ENCODE measurements at regions not wholly inside any gene's neighbourhood (a gene's known extent, or its start where the extent isn't known, plus 50 kb on each side); places are given as distances from the start of the nearest gene placed in this dataset.

DNA sequence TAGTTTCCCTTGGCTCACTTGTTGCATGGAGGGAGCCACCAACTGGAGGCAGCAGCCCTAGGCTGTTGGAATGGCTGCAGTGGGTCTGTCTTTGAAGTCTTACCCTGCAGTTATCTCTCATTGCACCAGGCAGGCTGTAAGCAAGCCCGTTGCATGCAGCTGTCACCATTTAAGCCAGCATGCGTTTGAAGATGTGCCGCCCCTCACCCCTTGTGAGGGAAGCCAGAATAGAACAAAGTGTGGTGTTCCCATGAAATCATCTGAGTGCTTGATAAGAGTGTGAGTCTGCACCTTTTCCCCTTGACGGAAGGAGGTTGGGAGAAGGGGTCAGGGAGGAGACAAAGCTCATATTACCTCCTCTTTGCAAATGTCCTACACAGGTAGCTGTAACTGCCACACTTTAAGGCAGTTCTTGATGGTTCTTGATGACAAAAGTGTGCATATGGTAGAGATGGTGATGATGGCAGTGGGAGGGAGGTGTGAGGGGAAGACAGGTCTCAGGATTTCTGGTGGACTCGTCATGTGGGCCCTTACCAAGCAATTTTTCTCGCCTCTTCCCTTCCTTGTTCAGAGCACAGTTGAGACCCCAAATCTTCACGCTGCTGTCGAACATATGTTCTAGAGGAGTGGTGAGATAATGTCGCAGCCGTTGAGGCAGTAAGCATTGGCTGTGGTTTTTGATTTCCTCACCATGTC, 191.4 kb upstream of the LEF1 start:
- H2AFZ ChIP-seq (ENCODE audit: low read depth, low read length) = no peak overlapping the region
- no peaks in the 10 kb centered on the region for H3K27me3 ChIP-seq (ENCODE audit: insufficient read depth, low read length)
- peaks cover 18% of the 10 kb centered on the region for H3K4me1 ChIP-seq (ENCODE audit: insufficient read depth, low read length)
- H3K4me3 ChIP-seq (ENCODE audit: low read length) = no peak overlapping the region
- no peaks in the 10 kb centered on the region for H3K36me3 ChIP-seq (ENCODE audit: insufficient read depth, low read length)
- H3K9me3 ChIP-seq (ENCODE audit: low read length) = no peaks in the 10 kb centered on the region

DNA sequence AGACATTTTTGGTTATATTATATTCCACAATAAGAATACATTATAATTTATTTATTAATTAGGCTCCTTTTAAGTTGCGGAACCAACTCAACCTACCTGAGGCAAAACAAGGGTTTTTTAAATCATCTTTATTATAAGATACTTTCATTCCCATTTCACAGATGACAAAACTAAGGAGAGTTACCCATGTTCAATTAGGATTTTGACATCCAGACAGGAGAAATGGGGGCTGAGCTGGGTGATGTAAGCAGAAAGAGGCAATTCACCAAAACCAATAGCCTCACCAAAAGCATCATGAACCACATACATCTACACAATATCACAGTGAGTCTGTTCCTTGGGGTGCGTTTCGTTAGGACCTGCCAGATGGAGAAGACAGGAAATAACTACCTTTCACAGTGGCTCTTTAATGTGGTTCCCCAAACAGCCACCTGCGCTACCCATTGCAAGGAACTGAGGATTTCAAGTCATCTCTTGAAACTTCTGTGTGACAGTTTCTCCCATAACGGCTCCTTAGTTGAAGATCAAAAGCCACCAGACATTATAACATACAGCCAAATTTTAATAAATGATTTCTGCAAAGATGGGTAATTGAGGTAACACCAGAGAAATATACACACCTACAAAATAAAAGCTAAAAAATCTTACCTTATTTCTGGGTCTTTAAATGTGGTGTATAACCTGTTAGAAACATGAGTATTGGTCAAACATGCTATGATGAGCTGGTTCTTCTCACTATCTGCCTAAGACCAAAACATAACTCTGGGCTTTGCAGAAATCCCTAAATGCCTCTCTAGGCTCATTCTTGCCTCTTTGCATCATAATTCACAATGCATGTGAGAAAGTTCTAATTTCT, 190.6 kb upstream of the LEF1 start:
- no peak overlapping the region for H3K4me3 ChIP-seq (ENCODE audit: low read length)
- H3K27me3 ChIP-seq (ENCODE audit: insufficient read depth, low read length) = no peaks in the 10 kb centered on the region
- no peak overlapping the region for H2AFZ ChIP-seq (ENCODE audit: low read depth, low read length)
- H3K9me3 ChIP-seq (ENCODE audit: low read length) = no peaks in the 10 kb centered on the region
- H3K4me1 ChIP-seq (ENCODE audit: insufficient read depth, low read length) = peaks cover 11% of the 10 kb centered on the region
- H3K36me3 ChIP-seq (ENCODE audit: insufficient read depth, low read length) = no peaks in the 10 kb centered on the region

GRCh38 chr4:108355902-108356535, 187.3 kb upstream of the LEF1 start:
- Histone ChIP-seq H3K4me1 (ENCODE audit: insufficient read depth, low read length) (peaks cover 7% of the 10 kb centered on the region), H3K4me3 (ENCODE audit: low read length) (no peak overlapping the region), H3K9me3 (ENCODE audit: low read length) (no peaks in the 10 kb centered on the region), H2AFZ (ENCODE audit: low read depth, low read length) (no peak overlapping the region), H3K27me3 (ENCODE audit: insufficient read depth, low read length) (no peaks in the 10 kb centered on the region), H3K36me3 (ENCODE audit: insufficient read depth, low read length) (no peaks in the 10 kb centered on the region)

- Histone ChIP-seq H3K4me1 (ENCODE audit: insufficient read depth, low read length) (peaks cover under 1% of the 10 kb centered on the region), H3K27me3 (ENCODE audit: insufficient read depth, low read length) (no peaks in the 10 kb centered on the region), H3K36me3 (ENCODE audit: insufficient read depth, low read length) (no peaks in the 10 kb centered on the region), H3K9me3 (ENCODE audit: low read length) (no peaks in the 10 kb centered on the region), H2AFZ (ENCODE audit: low read depth, low read length) (no peak overlapping the region), H3K4me3 (ENCODE audit: low read length) (no peak overlapping the region)
Measured at GRCh38 chr4:108355186-108355901, 186.6 kb upstream of the LEF1 start.

- H3K4me1 ChIP-seq (ENCODE audit: insufficient read depth, low read length) = no peaks in the 10 kb centered on the region
- no peaks in the 10 kb centered on the region for H3K36me3 ChIP-seq (ENCODE audit: insufficient read depth, low read length)
Measured at GRCh38 chr4:108352664-108353308, 184.1 kb upstream of the LEF1 start.

DNA sequence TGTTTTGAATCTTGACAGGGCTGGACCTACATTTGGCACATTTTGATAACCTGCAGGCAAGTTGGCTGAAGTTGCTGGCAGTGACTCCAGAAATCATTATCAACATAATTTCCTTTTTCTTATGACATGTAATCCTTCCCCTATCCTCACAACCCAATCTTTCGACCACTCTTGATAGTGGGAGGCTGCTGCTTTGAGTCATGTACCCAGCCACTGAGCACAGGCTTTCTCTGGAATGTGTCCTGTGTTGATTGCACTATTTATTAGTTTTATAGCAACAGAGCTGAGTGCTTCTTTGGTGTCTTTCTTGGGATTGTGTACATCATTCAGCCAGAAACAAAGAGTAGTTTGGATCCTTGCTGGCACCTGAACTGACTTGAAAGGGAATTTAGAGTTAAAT, 183.1 kb upstream of the LEF1 start:
- H3K4me3 ChIP-seq (ENCODE audit: low read length) = no peak overlapping the region
- no peaks in the 10 kb centered on the region for H3K27me3 ChIP-seq (ENCODE audit: insufficient read depth, low read length)
- no peaks in the 10 kb centered on the region for H3K9me3 ChIP-seq (ENCODE audit: low read length)
- H3K36me3 ChIP-seq (ENCODE audit: insufficient read depth, low read length) = no peaks in the 10 kb centered on the region
- no peaks in the 10 kb centered on the region for H3K4me1 ChIP-seq (ENCODE audit: insufficient read depth, low read length)
- H2AFZ ChIP-seq (ENCODE audit: low read depth, low read length) = no peak overlapping the region

More at GRCh38 chr4:108352664-108353308, 184.1 kb upstream of the LEF1 start:
- Histone ChIP-seq H2AFZ (ENCODE audit: low read depth, low read length) (no peak overlapping the region), H3K4me3 (ENCODE audit: low read length) (no peak overlapping the region), H3K9me3 (ENCODE audit: low read length) (no peaks in the 10 kb centered on the region), H3K27me3 (ENCODE audit: insufficient read depth, low read length) (no peaks in the 10 kb centered on the region)

DNA sequence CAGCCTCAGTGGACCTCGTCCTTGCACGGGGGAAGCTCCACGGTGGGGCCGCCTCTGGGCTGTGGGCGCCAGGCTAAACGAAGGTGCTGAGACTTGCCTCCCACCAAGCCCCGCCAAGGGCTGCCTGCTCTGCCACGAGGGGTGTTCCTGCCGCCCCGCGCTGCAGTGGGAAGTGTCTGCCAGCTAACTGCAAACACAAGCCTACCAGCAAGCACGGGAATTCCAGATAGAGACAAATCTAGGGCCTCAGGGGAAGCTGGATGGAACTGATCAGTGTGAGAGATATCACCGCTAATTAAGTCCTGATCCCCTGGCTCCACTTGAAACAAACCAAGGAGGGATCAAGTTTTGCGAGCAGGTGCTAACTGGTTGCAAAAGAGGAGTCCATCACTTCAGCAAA, 181.6 kb upstream of the LEF1 start:
- Histone ChIP-seq H3K9me3 (ENCODE audit: low read length) (no peaks in the 10 kb centered on the region), H3K4me3 (ENCODE audit: low read length) (no peak overlapping the region), H2AFZ (ENCODE audit: low read depth, low read length) (no peak overlapping the region), H3K27me3 (ENCODE audit: insufficient read depth, low read length) (no peaks in the 10 kb centered on the region), H3K4me1 (ENCODE audit: insufficient read depth, low read length) (no peaks in the 10 kb centered on the region), H3K36me3 (ENCODE audit: insufficient read depth, low read length) (no peaks in the 10 kb centered on the region)

DNA sequence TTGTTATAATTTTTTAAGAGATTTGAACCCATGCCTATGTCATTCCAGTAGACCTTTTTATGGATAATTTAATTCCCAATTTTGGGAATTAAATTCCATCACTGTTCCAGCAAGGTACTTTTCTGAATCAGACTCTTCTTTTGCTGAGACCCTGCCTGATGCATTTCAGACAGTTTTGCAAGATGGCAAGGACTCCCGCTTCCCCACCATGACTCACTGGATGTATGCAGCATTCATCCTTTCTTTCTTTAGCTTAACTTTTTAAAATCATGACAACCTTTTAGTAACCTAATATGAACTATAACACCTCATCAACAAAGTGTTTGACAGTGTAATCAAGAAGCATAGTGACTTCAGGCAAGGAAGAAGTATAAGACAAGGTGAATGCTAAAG, 178.1 kb upstream of the LEF1 start:
- H3K9me3 ChIP-seq (ENCODE audit: low read length) = no peaks in the 10 kb centered on the region
- no peaks in the 10 kb centered on the region for H3K36me3 ChIP-seq (ENCODE audit: insufficient read depth, low read length)
- no peaks in the 10 kb centered on the region for H3K4me1 ChIP-seq (ENCODE audit: insufficient read depth, low read length)
- H3K4me3 ChIP-seq (ENCODE audit: low read length) = no peak overlapping the region
- H2AFZ ChIP-seq (ENCODE audit: low read depth, low read length) = no peak overlapping the region
- no peaks in the 10 kb centered on the region for H3K27me3 ChIP-seq (ENCODE audit: insufficient read depth, low read length)

DNA sequence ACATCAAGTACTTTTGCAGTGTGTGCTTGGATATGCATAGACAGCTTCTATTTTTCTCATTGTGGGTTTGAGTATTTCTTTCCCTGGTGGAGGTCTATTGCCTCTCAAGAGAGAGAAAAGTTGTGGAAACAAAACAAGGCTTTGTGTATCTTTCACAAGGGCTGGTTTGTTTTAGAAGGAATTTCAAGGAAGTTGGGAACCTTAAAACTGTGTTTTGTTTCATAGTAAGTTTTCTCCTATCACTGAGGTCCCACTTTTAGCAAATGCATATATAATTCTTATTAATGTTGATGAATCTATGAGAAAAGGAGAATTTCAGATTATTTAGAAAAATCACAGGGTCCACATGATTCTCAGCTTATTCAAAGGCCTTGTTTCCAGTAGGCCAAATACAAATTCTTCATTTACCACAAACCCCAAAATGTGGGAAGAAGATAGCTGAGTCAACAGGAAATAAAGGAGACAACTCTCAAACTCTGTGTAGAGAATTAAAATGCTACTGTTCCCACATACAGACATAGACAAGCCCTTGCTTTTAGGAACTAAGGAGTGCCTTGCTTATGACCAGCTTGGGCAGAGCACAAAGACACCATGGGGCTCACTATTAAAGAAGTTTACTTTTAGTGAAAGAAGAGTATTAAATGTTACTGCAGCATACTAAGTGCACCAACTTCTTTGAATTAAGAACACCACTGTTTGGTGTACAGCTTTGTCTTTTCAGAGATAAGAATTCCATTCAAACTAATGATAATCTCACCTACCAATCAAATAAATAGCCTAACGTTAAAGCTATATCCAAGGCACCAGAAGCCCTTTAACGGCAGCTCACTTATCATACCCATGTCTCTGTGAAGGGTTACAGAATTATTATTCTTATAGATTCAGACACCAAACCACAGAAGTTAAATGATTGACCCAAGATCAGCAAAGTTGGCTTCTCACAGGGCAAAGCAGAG, 177.4 kb upstream of the LEF1 start:
- Histone ChIP-seq H3K4me1 (ENCODE audit: insufficient read depth, low read length) (no peaks in the 10 kb centered on the region), H3K36me3 (ENCODE audit: insufficient read depth, low read length) (no peaks in the 10 kb centered on the region), H3K27me3 (ENCODE audit: insufficient read depth, low read length) (no peaks in the 10 kb centered on the region), H3K9me3 (ENCODE audit: low read length) (no peaks in the 10 kb centered on the region), H3K4me3 (ENCODE audit: low read length) (no peak overlapping the region), H2AFZ (ENCODE audit: low read depth, low read length) (no peak overlapping the region)

GRCh38 chr4:108342325-108342970, 173.7 kb upstream of the LEF1 start:
- Histone ChIP-seq H3K9me3 (ENCODE audit: low read length) (no peaks in the 10 kb centered on the region), H3K36me3 (ENCODE audit: insufficient read depth, low read length) (no peaks in the 10 kb centered on the region), H3K4me3 (ENCODE audit: low read length) (no peak overlapping the region), H3K27me3 (ENCODE audit: insufficient read depth, low read length) (no peaks in the 10 kb centered on the region), H3K4me1 (ENCODE audit: insufficient read depth, low read length) (no peaks in the 10 kb centered on the region), H2AFZ (ENCODE audit: low read depth, low read length) (no peak overlapping the region)

- H2AFZ ChIP-seq (ENCODE audit: low read depth, low read length) = no peak overlapping the region
- no peaks in the 10 kb centered on the region for H3K27me3 ChIP-seq (ENCODE audit: insufficient read depth, low read length)
- no peak overlapping the region for H3K4me3 ChIP-seq (ENCODE audit: low read length)
- H3K4me1 ChIP-seq (ENCODE audit: insufficient read depth, low read length) = peaks cover 10% of the 10 kb centered on the region
- H3K36me3 ChIP-seq (ENCODE audit: insufficient read depth, low read length) = no peaks in the 10 kb centered on the region
- no peaks in the 10 kb centered on the region for H3K9me3 ChIP-seq (ENCODE audit: low read length)
Measured at GRCh38 chr4:108337923-108338322, 169.2 kb upstream of the LEF1 start.
